Inferior parietal cortex (tissue), 1 donor: ENCODE measurements at regions not wholly inside any gene's neighbourhood (a gene's known extent, or its start where the extent isn't known, plus 50 kb on each side); places are given as distances from the start of the nearest gene placed in this dataset.
"Not testable (repeated sequence)": the region's sequence is repeated elsewhere in the genome, so short reads cannot be mapped to it uniquely, and the experiment has no call there.

Source experiments
- DNase-seq: peaks from one replicate; pipeline ENCODE4 v3.0.0-alpha.2; 2016; ENCODE audit errors: extremely low spot score

DNA sequence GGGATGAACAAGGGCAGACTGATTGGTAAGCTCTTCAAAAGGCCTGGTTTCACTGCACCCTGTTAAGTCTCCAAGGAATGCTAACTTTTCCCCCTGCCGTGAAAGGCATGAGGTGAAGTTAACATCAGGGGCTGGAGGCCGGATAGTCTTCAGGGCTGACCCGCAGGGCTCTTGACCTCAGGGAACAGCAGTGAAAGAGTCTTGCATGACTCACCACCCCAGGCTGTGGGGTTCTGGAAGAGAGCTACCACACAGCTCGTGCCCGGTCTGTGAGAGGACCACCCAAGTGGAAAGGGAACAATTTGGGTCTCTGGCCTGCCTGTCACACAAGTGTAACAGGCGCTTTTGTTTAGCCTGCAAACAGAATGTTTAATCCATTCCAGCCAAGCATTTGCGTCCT lies 504.9 kb downstream of the EDEM1 start:
- no peak for DNase-seq

DNA sequence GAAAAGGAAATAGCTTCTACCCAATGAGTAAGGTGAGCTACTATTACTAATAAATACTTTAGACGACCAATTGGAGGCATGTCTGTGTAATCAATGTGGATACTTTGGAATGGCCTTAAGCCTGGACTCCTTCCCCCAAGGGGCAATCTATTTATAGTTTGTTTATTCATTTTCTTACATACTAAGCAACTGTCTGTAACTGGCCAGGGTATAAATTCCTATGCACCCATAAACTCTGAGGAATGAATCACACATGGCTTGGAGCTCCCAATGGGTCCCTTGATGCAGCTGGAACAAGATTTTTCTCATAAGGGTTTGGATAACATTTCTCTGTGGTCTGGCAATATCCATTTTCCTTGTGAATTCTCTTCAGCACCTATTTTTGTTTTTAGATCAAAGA lies 506.8 kb downstream of the EDEM1 start:
- DNase-seq = no peak

DNA sequence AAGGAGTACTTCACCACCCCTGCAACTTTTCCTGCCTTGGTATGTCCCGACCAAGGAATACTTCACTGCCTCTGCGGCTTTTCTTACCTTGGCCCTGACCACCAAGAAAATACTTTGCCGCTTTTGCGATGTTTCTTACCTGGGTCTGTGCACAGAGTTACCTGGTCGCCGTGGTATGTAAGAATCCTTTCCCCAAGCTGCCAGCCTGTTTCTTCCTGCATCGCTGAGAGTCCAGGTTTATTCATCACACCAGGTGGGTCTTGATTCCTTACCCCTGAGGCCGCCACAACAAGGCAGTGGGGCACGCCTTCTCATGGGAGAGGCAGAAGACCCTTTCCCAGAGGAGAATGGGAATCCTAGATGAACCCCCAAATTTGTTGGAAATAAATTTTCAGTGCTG lies 511.3 kb downstream of the EDEM1 start:
- no peak for DNase-seq

DNA sequence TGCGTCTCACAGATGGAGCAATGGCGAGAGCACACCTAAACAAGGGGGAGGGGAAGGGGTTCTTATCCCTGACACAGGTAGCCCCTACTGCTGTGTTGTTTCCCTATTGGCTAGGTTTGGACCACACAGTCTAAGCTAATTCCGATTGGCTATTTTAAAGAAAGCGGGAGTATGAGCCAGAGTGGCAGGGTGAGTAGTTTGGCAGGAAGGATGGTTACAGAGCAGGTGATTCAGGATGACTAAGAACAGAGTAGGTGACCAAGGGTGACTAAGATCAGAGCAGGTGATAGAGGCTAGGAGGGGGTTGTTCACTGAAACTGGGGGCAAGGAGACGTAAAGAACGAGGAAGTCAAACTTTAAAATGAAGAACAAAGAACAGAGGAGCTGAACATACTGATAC lies 511.8 kb downstream of the EDEM1 start:
- DNase-seq = no peak

DNA sequence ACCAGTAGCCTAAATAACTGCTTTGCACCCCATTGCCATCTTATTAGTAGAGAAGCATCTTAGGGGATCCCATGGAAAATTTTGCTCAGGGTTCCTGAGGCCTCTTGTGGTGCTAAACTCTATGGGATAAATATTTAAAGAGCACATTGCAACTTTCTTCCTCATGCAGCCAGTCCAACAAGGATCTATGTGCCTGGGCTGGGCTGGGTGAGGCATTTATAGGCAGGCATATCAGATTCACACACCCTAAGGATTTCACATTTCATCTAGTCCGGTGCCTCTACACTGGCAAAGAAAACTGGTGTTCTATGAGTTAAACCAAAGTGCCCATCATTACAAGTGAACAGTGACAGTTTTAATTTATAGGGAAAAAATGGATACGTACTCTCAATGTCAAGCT lies 512.3 kb downstream of the EDEM1 start:
- no peak for DNase-seq

DNA sequence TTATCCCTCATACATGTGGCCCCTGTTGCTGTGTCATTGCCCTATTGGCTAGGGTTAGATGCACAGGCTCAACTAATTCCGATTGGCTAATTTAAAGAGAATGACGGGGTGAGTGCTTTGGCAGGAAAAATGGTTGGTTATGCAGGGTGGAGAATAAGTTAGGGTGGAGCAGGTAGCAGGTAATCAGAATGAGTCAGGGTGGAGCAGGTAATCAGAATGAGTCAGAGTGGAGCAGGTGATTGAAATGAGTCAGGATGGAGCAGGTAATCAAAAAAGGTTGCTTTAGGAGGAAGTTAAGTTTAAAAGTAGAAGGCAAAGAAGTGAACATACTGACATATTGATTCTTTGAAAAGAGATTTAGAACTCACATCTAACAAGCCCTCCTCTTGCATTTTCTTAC lies 513.5 kb downstream of the EDEM1 start:
- DNase-seq = not testable (repeated sequence)

DNA sequence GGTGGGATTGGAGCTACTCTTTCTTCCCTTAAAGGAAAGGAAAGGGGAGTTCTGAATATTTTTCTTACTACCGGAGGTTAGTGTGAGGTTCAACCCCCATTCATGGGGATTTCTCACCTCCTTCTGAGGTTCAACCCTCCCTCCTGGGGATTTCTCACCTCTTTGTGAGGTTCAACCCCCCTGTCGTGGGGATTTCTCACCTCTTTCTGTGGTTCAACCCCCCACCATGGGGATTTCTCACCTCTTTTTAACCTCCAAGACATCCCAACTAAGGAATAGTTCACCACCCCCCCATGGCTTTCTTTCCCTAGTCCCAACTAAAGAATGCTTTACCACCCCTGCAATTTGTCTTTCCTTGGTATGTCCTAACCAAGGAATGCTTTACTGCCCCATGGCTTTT lies 520.3 kb downstream of the EDEM1 start:
- no peak for DNase-seq

DNA sequence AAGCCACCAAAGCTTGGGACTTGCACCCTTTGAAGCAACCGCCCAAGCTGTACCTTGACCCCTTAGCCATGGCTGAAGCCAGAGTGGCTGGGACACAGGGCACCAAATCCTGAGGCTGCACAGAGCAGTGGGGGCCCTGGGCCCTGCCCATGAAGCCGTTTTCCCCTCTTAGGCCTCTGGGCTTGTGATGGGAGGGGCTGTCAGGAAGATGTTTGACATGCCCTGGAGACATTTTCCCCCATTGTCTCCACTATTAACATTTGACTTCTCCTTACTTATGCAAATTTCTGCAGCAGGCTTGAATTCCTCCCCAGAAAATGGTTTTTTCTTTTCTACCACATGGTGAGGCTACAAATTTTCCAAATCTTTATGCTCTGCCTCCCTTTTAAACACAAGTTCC lies 522.2 kb downstream of the EDEM1 start:
- no peak for DNase-seq

DNA sequence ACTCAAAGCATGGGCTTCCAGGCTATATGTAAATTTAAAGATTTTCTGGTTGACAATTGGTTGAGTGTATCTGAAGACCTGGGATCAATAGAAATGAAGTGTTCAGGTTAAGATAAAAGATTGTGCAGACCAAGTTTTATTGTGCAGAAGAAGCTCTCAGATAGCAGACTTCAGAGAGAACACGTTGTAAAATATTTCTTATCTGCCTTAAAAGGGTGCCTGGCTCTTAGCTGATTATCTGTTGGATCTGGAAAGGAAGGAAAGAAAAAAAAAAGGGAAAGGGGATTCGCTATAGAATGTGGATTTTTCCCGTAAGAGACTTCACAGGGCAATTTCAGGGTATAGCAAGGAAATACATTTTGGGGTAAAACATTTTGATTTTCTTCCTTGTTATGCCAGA lies 523.2 kb downstream of the EDEM1 start:
- no peak for DNase-seq

DNA sequence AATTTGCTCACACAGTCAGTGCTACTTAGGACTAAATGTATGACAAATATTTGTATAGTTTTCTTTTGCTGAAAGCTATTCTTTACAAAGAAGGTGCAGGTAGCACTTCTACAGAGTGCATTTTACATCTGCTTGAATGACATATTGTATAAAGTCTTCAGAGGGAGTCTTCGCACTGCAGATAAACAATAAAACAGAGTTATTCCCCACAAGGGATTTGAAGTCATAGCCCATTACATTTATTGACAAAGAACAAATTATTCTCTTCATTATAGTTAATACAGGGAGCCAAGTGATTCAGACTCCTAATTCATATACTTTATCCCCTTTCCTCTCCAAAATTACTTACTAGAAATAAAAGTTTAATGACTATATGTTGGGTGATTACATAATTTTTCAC lies 529.7 kb downstream of the EDEM1 start:
- DNase-seq = no peak

DNA sequence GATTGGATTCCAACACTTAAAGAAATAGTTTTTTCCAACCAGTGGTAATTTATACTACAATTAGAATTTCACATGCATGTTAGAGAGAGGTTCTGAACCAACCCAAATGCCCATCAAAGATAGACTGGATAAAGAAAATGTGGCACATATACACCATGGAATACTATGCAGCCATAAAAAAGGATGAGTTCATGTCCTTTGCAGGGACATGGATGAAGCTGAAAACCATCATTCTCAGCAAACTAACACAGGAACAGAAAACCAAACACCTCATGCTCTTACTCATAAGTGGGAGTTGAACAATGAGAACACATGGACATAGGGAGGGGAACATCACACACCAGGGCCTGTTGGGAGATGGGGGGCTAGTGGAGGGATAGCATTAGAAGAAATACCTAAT lies 532.2 kb downstream of the EDEM1 start:
- not testable (repeated sequence) for DNase-seq

DNA sequence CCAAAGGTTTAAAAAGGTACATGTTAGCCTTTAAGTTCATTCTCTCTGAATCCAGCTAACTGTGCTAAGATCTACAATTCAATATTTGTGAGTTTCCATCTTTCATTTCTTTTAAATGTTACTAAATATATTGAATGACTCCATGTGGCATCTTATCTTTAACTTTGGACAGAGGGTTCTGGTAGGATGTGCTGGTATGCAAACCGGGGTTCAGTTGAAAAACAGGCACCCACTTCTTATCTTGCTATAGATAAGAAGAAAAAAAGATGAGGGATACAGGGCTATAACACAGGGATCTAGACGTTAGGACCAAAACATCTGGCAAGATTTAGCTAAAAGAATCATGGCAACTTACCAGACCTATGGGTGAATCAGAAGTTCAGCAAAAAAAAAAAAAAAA lies 538.3 kb downstream of the EDEM1 start:
- DNase-seq = no peak

DNA sequence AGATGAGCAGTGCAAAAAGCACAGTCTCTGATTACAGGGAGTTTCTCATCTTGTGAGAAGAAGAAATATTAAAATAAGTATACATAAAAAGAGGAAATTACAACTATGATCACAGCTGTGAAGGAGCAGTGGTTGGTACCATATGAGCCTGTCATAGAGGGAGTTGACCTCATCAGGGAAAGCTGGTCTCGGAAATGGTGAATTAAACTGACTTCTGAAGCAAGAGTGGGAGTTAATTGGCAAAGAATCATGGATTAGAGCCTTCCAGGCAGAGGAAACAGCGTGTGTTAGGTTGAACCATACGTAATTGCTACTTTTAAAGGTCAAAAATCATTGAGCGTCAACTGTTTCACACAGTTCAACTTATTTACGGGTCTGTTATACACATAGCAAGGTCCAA lies 539.1 kb downstream of the EDEM1 start:
- no peak for DNase-seq

DNA sequence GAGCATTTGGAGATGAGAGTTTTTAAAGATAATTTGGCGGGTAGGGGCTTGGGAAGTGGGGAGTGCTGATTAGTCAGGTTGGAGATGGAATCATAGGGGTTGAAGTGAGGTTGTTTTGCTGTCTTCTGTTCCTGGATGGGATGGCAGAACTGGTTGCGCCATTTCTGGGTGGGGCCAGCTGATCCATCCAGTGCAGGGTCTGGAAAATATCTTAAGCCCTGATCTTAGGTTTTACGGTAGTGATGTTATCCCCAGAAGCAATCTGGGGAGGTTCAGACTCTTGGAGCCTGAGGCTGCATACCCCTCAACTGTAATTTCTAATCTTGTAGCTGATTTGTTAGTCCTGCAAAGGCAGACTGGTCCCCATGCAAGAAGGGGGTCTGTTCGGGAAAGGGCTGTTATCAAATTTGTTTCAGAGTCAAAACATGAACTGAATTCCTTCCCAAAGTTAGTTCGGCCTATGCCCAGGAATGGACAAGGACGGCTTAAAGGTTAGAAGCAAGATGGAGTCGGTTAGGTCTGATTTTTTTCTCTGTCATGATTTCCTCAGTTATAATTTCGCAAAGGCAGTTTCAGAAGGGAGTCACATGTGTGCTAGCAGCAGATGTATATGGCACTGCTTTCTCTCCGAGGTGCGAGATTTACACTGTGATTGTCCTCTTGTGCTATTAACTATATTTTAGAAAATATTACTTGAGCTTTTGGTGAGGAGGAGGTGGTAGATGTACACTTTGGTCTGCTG lies 540.4 kb downstream of the EDEM1 start:
- DNase-seq = no peak

DNA sequence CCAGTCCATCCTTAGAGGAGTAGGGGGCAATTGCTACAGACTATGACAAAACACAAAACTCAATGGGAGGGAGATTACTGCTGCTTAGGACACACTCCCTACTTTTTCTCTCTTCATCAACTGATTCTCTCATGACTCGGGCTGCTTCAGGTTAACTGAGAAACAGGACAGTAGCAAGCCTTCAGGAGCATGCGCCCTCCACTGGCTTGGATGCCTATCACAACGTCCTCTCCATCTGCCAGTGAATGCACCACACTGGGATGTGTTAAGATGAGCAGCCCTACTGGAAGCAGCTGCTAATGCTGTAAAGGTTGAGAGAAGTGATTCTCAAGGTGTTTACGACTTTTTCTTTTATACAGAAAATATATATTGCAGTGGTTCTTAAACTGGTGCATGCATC lies 542.3 kb downstream of the EDEM1 start:
- DNase-seq = no peak

DNA sequence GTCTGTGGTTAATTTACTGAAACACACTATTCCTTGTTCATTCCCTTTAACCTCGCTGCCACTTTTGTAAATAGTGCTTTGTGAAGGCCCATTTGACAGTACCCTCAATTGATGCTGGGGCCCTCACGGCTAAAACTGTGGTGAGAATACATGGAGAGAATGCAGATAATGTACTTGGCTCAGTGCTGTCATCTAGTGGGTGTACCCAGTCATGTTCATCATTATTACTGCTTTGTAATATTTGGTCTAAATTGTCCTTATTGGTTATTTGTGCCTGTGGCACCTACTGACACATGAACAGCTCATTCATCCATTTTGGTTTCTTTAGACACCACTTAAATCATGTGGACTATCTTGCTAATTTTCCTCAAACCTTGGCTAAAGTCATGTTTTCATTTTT lies 543.6 kb downstream of the EDEM1 start:
- DNase-seq = no peak

DNA sequence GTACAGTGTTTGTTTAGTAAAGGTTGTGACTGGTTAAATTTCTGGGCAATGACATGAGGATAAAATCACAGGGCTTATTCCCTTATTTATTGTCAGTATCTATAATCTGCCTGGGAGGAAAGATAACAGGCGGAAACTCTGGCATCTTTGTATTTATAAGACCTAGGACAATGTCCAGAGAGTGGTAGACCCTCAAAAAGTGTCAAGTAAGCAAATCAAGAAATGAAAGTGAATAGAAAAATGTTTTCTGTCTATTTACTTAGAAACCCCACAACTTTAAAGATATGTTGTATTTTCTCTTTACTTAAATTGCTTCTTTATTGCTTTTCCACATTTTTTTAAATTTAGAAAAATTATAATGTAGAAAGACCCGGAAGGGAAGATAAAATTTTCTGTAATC lies 544.6 kb downstream of the EDEM1 start:
- DNase-seq = no peak

DNA sequence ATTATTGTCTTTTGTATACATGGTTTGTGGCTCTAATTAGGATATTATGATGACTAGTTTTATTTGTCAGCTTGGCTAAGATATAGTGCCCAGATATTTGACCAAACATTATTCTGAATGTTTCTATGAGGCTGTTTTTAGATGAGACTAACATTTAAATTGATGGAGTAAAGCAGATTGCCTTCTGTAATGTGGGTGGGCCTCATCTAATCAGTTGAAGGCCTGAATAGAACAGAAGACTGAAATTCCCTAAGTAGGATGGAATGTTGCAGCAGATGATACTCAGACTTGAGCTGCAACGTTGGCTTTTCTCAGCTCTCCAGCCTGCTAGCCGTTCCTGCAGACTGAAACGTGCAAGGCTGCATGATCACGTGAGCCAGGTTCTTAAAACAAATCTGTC lies 546.5 kb downstream of the EDEM1 start:
- no peak for DNase-seq

DNA sequence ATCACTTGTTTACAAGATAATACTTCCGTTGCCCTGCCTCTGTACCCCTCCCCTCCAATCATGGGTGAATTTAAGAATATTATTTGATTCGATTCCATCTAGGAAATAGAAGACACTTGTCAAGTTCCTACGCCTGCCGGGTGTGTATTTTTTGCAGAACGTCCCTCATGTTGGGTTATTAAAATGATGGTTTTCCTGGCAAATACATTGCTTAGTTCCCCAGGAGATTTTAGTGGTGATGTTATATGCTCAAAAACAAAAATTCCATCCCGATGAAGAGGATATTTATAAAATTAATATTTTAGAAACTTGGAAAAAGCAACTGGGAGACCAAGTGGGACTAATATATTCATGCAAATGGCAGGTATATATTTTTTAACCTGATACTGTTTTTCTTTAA lies 548.4 kb downstream of the EDEM1 start:
- DNase-seq = no peak

DNA sequence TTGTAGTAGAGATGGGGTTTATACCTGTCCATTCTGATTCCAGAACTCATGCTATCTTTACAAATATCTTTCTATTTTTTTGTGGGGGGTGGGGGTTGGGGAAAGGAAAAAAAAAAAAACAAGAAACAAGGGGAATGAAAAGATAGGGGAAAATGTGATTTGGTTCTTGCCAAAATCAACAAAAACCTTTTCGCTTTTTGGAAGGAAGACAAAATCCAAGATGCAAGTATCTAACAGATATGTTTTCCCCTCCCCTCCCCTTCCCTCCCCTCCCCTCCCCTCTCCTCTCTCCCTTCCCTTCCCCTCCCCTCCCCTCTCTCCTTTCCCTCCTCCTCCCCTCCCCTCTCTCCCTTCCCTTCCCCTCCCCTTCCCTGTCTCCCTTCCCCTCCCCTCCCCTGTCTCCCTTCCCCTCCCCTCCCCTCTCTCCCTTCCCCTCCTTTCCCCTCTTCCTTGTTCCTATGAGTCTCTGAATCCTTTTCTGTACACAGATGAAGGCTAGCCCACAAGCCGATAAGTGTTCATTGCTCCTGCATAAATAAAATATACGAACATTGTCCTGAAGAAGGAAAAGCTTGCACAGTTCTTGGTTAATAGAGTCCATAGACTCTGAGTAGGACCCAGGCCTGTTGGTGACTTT lies 551.9 kb downstream of the EDEM1 start:
- DNase-seq = no peak

DNA sequence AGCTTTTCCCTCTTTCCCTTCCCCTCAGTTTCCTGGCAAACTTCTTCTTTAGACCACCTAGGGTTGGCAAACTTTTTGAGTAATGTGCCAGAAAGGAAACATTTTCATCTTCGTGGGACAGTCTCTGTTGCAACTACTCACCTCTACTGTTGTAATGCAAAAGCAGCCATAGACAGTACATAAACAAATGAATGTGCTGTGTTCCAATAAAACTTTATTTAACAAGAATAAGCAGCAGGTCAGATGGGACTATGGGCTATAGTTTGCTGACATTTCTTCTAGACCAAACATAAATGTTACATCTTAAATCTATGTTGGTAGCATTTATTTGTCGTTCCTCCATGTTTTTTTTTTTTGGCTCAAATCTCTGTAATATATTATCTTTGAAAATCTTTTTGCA lies 552.4 kb downstream of the EDEM1 start:
- DNase-seq = no peak

DNA sequence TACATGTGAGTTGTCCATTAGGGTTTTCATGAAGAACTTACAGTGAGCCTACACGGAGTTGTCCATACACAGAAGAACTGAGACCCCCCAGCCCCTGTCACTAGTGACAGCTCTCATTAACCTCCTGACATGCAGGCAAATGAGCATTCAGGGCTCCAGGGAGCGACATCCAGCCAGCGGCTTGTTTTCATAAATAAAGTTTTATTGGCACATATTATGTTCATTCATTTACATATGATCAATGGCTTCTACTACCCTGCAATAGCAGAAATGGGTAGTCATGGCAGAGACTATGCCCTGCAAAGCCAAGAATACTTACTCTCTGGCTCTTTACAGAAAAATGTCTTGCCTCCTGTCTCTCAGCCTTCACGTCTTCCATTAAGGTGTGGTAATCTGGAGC lies 553.5 kb downstream of the EDEM1 start:
- no peak for DNase-seq

DNA sequence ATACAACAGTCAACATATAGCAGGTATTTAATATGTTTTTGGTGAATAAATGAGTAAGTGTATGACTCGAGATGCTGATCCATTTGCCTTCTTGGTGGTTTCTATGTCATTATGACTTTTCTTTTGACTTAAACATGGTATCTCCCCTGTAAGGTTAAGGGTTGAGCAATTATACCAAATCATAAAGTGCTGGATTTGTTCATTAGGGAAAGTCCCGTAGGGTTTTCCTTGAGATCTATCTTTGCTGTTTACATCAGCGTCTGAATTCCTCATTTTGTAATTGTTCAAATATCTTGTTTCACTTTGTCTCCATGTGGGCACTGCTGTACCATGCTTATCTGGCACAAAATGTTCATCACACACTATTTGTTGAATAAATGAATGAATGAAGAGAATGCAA lies 562.6 kb downstream of the EDEM1 start:
- no peak for DNase-seq
